ENCODE measurements at regions not wholly inside any gene's neighbourhood (a gene's known extent, or its start where the extent isn't known, plus 50 kb on each side); places are given as distances from the start of the nearest gene placed in this dataset.

DNA sequence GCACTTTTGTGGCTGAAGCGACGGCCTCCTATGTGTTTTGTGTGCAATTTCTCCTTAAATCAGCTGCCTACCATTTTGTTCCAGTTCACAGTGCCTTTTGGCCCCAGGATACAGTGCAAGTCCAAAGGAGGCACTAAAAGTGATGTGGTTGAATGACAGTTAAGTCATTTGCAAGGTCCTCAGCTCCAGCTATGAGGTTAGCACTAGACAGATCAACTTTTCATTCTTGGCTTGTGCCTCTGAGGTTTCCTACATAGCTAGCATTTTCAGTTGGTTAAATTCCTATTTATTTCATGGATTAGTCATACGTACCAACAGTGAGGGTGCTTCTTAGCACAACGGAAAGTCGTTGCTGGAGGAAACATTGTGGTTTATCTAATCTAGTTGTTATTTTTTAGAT lies 59.3 kb upstream of the NTPCR start:
- intact Hi-C loops (cut with micrococcal nuclease) = no loop called here
- H3K4me3 Mint-ChIP-seq = no peak overlapping the region
- Histone ChIP-seq H3K4me1 (ENCODE audit: control insufficient read depth in 1 of 2, insufficient read depth in 2 of 2, low read length in 2 of 2) (no peaks in the 10 kb centered on the region), H3K27me3 (ENCODE audit: control insufficient read depth in 2 of 2, insufficient read depth in 2 of 2, low read length in 2 of 2) (no peaks in the 10 kb centered on the region), H4K20me1 (ENCODE audit: insufficient read depth, low read length) (no peaks in the 10 kb centered on the region), H3K4me3 (replicated peaks in 1 of 3; ENCODE audit: low read depth in 2 of 3, low read length in 3 of 3) (no peak overlapping the region), H3K4me2 (replicated peaks; ENCODE audit: extremely low read depth, low read length, poor library complexity, severe bottlenecking) (no peak overlapping the region), H3K27ac (ENCODE audit: low read depth in 1 of 2, low read length in 2 of 2) (no peak overlapping the region), H2AFZ (ENCODE audit: insufficient read depth, low read depth, low read length, poor library complexity, severe bottlenecking) (no peak overlapping the region), H3K9me3 (replicated peaks in 1 of 2; ENCODE audit: control insufficient read depth in 1 of 2, insufficient read depth in 1 of 2, low read length in 2 of 2) (peaks cover 0 to 6% of the 10 kb centered on the region in 2 donors), H3K36me3 (replicated peaks in 1 of 2; ENCODE audit: control insufficient read depth in 1 of 2, insufficient read depth in 2 of 2, low read length in 2 of 2) (no peaks in the 10 kb centered on the region), H3K79me2 (ENCODE audit: insufficient read depth, low read length) (no peaks in the 10 kb centered on the region), H3K9ac (ENCODE audit: insufficient read depth, low read length, poor library complexity, severe bottlenecking) (no peak overlapping the region)
- peaks cover 0 to 15% (median 2%) of the 10 kb centered on the region in 7 donors for H3K9me3 Mint-ChIP-seq
- H3K36me3 Mint-ChIP-seq = no peaks in the 10 kb centered on the region
- no peak for DNase-seq
- TF ChIP-seq, protein P1, sequence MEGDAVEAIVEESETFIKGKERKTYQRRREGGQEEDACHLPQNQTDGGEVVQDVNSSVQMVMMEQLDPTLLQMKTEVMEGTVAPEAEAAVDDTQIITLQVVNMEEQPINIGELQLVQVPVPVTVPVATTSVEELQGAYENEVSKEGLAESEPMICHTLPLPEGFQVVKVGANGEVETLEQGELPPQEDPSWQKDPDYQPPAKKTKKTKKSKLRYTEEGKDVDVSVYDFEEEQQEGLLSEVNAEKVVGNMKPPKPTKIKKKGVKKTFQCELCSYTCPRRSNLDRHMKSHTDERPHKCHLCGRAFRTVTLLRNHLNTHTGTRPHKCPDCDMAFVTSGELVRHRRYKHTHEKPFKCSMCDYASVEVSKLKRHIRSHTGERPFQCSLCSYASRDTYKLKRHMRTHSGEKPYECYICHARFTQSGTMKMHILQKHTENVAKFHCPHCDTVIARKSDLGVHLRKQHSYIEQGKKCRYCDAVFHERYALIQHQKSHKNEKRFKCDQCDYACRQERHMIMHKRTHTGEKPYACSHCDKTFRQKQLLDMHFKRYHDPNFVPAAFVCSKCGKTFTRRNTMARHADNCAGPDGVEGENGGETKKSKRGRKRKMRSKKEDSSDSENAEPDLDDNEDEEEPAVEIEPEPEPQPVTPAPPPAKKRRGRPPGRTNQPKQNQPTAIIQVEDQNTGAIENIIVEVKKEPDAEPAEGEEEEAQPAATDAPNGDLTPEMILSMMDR (IDR thresholded peaks at IDR 0.05) = no peak
- H3K4me1 Mint-ChIP-seq = peaks cover 13% of the 10 kb centered on the region
- no peak overlapping the region for H3K27ac Mint-ChIP-seq
- H3K27me3 Mint-ChIP-seq (ENCODE audit: low read depth in 3 of 3) = no peaks in the 10 kb centered on the region
- no CpG with 5 or more reads among the region's 5 CpGs for WGBS (ENCODE audit: insufficient coverage)

DNA sequence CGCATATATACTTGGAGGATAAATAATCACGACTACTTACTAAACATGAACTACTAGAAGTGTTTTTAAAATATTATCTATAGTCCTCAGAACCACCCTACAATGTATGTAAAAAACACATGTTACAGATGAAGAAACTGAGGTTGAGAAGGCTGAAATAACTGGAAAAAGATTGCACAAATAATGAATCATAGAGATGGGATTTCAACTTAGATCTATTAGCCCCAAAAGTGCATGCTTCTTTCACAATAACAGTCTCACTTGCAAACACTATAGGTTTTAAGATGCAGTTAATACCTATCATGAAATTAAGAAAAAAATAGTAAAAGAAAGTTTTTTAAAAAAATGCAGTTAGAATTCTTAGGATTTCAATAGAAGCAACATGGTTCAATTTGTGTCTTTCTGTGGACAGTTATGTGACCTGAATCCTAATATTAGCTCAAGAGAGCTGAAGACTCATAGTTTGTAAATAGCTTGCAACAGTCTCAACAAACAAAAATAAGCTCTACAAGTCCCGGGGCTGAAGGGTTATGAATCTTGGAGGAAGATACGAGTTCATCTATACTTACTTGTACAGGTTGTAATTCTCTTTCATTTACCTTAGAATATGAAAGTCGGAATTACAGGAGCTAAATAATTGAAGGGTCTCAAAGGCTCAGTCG lies 58.6 kb upstream of the NTPCR start:
- Mint-ChIP-seq H3K4me3 (no peak overlapping the region), H3K27me3 (ENCODE audit: low read depth in 3 of 3) (no peaks in the 10 kb centered on the region), H3K9me3 (peaks cover 0 to 15% (median 2%) of the 10 kb centered on the region in 7 donors), H3K4me1 (peaks cover 13% of the 10 kb centered on the region), H3K36me3 (no peaks in the 10 kb centered on the region), H3K27ac (no peak overlapping the region)
- H4K20me1 ChIP-seq (ENCODE audit: insufficient read depth, low read length) = no peaks in the 10 kb centered on the region
- intact Hi-C loops (cut with micrococcal nuclease) = no loop called here
- TF ChIP-seq, protein P1 (IDR thresholded peaks at IDR 0.05) = no peak
- no peak overlapping the region for H3K27ac ChIP-seq (ENCODE audit: low read depth in 1 of 2, low read length in 2 of 2)
- DNase-seq = no peak
- WGBS (ENCODE audit: insufficient coverage) = no CpG with 5 or more reads among the region's 6 CpGs
- H3K9ac ChIP-seq (ENCODE audit: insufficient read depth, low read length, poor library complexity, severe bottlenecking) = no peak overlapping the region
- no peaks in the 10 kb centered on the region for H3K4me1 ChIP-seq (ENCODE audit: control insufficient read depth in 1 of 2, insufficient read depth in 2 of 2, low read length in 2 of 2)
- H2AFZ ChIP-seq (ENCODE audit: insufficient read depth, low read depth, low read length, poor library complexity, severe bottlenecking) = no peak overlapping the region
- peaks cover 0 to 6% of the 10 kb centered on the region in 2 donors for H3K9me3 ChIP-seq (replicated peaks in 1 of 2; ENCODE audit: control insufficient read depth in 1 of 2, insufficient read depth in 1 of 2, low read length in 2 of 2)
- H3K4me2 ChIP-seq (replicated peaks; ENCODE audit: extremely low read depth, low read length, poor library complexity, severe bottlenecking) = no peak overlapping the region
- no peaks in the 10 kb centered on the region for H3K79me2 ChIP-seq (ENCODE audit: insufficient read depth, low read length)
- H3K4me3 ChIP-seq (replicated peaks in 1 of 3; ENCODE audit: low read depth in 2 of 3, low read length in 3 of 3) = no peak overlapping the region
- H3K36me3 ChIP-seq (replicated peaks in 1 of 2; ENCODE audit: control insufficient read depth in 1 of 2, insufficient read depth in 2 of 2, low read length in 2 of 2) = no peaks in the 10 kb centered on the region
- no peaks in the 10 kb centered on the region for H3K27me3 ChIP-seq (ENCODE audit: control insufficient read depth in 2 of 2, insufficient read depth in 2 of 2, low read length in 2 of 2)

Data from CD14-positive monocyte (primary cell).